Heart left ventricle (tissue), 13 donors: ENCODE measurements at regions not wholly inside any gene's neighbourhood (a gene's known extent, or its start where the extent isn't known, plus 50 kb on each side); places are given as distances from the start of the nearest gene placed in this dataset.

Experiments used
- CTCF ChIP-seq, 12 donors: fragments of 200-600 bp; sonication (generic) in 4 of 12; IDR thresholded peaks; one replicate each; pipeline versions ENCODE4 v1.5.0 to v1.8.0; 2018 to 2022; ENCODE audit warnings: antibody characterized with exemption in 12 of 12, mild to moderate bottlenecking in 5 of 12
- POLR2A ChIP-seq, 2 donors: fragments of 450-650 bp; IDR thresholded peaks; one replicate each; pipeline ENCODE4 v1.6.1; 2017; ENCODE audit warnings: antibody characterized with exemption in 2 of 2, mild to moderate bottlenecking in 2 of 2, moderate library complexity in 2 of 2
- donor health status: ischemic (EF 13 %, LVEDD 7.1; RV severe dilation, severe dysfunction).
- donor health status: DM: no; HTN: yes; CAD: no.
- donor health status: DM: no; HTN: no; CAD: no.
- donor health status: ischemic (EF 25% LVEDD 6.9; RV normal size, moderate dysfunction).
- donor health status: ischemic (EF 25% LVEDD 5.7; RV mildly dilated, moderate dysfunction).
- donor health status: ischemic (EF 35%, LVEDD 5.7; RV mildly dilated, moderate dysfunction).
- donor health status: nonischemic (EF 11% LVEDD 7.7; RV severe dilation, severe dysfunction).
- donor health status: DM: yes; HTN: yes; CAD: no.
- donor health status: PGD.
- donor health status: ischemic (EF 29% LVEDD 5.4; RV normal size, mild dysfunction).
- donor health status: nonischemic (EF 23%, LVEDD 6.1; RV moderate dilation, normal function).

GRCh38 chr4:125370478-125370877, 55.7 kb downstream of the FAT4 start:
- TF ChIP-seq CTCF (IDR thresholded peaks at IDR 0.05) (no peak), POLR2A (IDR thresholded peaks at IDR 0.05) (no peak)
